Right lobe of liver (tissue), 4 donors: ENCODE measurements at regions not wholly inside any gene's neighbourhood (a gene's known extent, or its start where the extent isn't known, plus 50 kb on each side); places are given as distances from the start of the nearest gene placed in this dataset.

Experiments used
- POLR2A ChIP-seq: fragments of 450-650 bp; IDR thresholded peaks from one replicate; pipeline ENCODE4 v1.6.1; 2017; ENCODE audit warnings: antibody characterized with exemption, mild to moderate bottlenecking
- TF ChIP-seq, protein P1 (sequence below), 4 donors: fragments of 200-600 bp in 3 of 4; fragments of 450-650 bp in 1 of 4; IDR thresholded peaks; one replicate each; pipeline versions ENCODE4 v1.5.1 to v1.8.0; 2016 to 2022; ENCODE audit warnings: antibody characterized with exemption in 4 of 4, mild to moderate bottlenecking in 2 of 4
- donor health status: DM: no; HTN: no; CAD: no.
- donor health status: DM: no; HTN: no; CAD: no.
- donor health status: DM: no; HTN: yes; CAD: no.

DNA sequence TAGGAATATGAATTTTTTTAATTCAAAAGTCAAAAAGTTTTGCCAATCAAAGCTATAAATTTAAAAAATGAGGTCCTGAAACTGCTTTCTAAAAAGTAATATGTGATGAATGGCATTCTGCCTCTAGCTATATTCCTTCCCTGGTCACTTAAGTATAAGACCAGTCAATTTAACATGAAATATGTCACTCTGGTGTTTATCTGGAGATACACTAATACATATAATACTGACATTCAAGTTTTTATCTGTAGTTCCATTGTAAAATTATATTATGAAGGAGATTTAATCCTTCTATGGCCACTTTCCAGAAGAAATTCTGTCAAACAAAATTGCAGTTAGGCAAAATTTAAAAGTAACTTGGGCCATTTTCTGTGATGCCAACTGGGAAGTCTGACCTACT lies 236.8 kb downstream of the CNTN3 start:
- TF ChIP-seq, protein P1, sequence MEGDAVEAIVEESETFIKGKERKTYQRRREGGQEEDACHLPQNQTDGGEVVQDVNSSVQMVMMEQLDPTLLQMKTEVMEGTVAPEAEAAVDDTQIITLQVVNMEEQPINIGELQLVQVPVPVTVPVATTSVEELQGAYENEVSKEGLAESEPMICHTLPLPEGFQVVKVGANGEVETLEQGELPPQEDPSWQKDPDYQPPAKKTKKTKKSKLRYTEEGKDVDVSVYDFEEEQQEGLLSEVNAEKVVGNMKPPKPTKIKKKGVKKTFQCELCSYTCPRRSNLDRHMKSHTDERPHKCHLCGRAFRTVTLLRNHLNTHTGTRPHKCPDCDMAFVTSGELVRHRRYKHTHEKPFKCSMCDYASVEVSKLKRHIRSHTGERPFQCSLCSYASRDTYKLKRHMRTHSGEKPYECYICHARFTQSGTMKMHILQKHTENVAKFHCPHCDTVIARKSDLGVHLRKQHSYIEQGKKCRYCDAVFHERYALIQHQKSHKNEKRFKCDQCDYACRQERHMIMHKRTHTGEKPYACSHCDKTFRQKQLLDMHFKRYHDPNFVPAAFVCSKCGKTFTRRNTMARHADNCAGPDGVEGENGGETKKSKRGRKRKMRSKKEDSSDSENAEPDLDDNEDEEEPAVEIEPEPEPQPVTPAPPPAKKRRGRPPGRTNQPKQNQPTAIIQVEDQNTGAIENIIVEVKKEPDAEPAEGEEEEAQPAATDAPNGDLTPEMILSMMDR (IDR thresholded peaks at IDR 0.05) = no peak
- TF ChIP-seq POLR2A = no peak
